ENCODE measurements at regions not wholly inside any gene's neighbourhood (a gene's known extent, or its start where the extent isn't known, plus 50 kb on each side); places are given as distances from the start of the nearest gene placed in this dataset.

DNA sequence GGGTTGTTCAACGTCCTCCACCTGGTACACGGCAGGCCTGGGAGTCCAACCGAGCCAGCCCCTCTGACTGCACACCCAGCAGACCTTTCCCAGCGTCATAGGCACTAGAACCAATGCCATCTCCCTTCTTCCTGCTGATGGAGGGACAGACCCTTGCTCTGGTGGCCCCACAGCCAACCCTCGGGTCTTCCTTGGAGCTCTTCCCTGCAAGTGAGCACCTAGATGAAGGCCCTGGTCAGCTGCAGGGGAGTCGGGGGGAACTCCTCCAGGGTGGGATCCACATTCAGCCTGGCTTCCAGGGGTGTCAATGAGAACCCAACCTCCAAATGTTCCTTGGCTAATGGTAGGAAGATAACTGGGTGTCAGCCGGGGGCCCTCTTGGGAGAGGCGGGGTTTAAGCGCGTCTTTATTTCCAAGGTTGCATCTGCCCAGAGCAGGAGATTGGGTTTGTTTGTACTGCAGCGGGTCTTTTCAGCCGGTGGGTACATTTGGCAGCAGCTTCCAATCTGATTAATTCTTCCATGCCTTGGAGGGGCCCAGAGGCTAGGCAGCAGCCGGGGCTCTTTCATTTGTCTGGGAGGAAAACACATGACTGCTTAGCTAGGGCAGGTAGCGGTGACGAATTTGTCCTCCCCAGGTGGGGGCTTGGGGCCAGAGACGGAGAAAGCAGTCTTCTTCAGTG is 56.0 kb upstream of the SHISAL1 start:
- DNase-seq (ENCODE audit: low spot score): no peak

- no peak for DNase-seq (ENCODE audit: low spot score)
Observed at GRCh38 chr22:44366372-44367300, 53.9 kb upstream of the SHISAL1 start.

DNA sequence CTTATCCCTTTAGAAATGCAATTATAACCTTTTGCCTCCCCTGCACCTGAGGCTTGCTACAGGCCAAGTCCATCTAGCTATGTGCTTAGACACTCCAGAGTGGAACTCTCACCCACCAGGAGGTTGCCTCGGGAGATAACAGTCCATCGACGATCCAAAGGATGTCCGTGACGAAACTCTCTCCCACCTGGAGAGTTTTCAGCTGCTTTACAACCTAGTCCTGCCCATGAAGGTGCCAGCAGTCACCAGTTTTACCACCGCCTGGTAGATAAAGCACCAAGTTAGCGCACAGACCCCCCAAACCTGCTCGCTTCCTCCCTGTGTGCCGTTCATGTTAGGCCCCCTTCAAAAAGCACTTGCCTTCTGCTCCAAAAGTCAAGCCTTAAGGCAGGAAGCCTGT is 53.1 kb upstream of the SHISAL1 start:
- DNase-seq (ENCODE audit: low spot score): no peak

GRCh38 chr22:44365191-44365590 is 52.4 kb upstream of the SHISAL1 start:
- DNase-seq (ENCODE audit: low spot score): no peak

DNA sequence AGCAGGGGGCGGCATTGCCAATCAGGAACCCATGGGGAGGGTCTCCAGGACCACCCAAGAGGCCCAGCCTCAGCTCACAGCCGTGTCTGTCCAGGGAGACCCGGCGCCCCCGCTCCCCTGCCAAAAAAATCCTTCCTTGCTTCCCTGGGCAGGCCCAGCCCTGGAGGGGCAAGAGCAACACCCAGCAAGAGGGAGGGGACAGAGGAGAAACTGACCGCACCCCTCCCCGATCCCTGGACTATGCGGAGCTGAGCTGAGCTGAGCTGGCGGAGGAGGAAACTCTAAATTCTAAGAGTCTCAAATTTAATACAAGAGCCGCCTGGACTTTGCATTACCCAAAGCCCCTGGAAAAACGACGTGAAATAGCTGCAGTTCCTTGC is 52.0 kb upstream of the SHISAL1 start:
- no peak for DNase-seq (ENCODE audit: low spot score)

DNA sequence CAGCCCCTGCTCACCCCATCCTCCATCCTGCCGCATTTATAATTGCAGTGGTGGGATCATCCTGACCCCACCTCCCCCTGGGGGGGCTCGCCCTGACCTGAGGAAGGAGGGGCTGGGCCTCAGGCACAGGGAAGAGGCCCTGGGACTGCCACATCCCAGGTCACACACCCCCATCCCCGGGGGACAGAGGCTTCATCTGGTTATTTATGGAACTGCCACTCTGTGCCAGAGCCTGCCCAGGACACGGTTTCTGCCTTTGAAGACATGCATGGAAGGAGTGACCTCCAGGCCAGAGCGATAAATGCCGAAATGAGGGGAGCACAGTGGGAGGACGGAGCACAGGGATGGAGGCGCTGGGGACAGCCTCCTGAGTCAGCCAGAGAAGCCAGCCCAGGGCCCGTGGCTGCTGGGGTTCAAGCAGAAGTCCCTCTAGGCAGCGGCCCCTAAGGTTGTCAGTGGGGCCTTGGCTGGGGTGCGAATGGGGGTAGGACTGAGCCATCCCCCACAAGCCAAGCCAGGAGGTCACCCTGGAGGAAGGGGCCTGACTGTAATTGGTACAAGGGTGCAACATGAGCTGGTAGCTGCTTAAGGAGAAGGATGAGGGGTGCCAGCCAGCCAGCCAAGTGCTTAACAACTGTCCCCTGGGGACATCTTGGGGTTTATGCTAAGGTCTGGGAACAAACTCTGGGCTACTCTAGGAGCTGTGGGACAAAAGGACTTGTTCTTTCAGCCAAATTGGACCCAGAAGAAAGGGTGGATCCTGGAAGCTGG is 51.4 kb upstream of the SHISAL1 start:
- DNase-seq (ENCODE audit: low spot score): no peak

DNA sequence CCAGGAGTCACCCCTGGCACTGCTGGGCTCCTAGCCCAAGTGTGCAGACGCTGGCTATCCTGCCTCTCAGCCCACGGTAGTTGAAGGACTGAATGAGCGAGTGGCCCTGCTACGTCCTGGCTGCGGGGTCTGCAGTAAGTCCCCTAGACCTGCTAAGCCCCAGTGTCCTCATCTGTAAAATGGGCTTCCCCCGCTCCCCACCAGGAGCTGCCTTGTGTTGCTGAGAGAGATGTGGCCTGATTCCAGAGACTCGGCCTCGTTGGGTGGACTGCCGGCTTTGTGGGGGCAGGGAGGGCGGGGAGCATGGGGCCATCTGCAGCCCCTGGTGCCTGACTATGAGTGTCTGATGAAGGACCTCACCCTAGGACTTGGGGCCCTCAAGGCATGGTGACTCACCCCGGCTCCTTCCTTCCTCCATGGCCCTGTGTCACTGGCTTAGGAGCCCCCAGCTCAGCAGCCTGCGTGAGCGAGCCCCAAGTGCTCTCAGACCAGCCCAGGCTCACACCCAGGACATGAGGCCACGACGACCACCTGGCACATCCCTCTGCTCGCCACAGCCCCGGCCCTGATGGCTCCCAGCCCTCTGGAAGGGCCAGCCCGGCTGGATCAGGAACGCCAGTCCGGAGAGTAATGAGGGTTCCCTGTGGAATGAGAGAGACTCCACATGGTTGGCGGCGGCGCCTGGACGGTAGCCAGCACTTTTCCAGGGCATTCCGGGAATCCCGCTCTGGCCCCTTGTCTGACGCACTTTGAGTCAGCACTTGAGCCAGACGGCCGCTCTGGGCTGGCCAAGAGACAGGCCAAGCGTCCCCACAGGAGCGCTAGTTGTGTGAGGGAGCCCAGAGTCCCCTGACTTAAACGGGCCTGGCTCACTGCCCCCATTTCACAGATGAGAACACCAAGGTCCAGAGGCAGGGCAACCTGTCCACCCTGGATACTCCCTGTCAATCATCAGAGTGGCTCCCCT is 50.5 kb upstream of the SHISAL1 start:
- peak; percentile 84 for DNase-seq (ENCODE audit: low spot score)

DNA sequence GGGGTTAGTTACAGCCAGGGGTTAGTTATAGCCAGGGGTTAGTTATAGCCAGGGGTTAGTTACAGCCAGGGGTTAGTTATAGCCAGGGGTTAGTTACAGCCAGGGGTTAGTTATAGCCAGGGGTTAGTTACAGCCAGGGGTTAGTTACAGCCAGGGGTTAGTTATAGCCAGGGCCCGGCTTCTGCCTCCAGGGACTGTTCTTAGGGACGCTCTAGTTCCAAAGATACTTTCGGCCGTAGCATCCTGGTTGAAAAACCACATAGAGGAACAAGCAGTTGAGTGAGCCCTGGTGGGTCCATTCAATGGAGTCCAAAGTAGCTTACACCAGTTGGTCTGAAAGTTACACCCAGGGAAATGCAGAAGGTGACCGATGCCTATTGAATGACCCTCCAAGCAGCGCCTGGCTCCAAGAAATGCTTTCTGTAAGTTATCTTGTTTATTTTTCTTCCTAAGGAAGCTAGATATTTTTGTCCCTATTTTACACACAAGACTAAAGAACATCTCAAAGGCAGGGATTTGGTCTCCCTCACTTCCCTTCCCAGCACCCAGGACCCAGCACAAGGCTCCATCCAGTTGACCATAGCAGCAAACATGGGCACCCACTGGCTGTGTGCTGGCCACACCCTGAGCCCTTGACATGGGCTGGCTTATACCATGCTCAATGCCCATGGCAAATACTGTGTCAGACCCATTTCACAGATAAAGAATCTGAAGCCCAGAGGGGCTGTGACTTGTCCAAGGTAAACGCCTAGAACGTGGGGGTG is 49.7 kb upstream of the SHISAL1 start:
- no peak for DNase-seq (ENCODE audit: low spot score)

Measured in A172 (cell line).